CD8-positive, alpha-beta memory T cell (primary cell): ENCODE measurements at regions not wholly inside any gene's neighbourhood (a gene's known extent, or its start where the extent isn't known, plus 50 kb on each side); places are given as distances from the start of the nearest gene placed in this dataset.

ENCODE experiments used
- CTCF ChIA-PET: fragments of 350-600 bp; sonication (Branson Sonifier 250); formaldehyde crosslinking; loops from one replicate; lab custom pipeline; 2021; ENCODE audit warnings: antibody characterized with exemption; lab: Charles Lee
- POLR2A ChIA-PET: fragments of 350-600 bp; sonication (Branson Sonifier 250); formaldehyde crosslinking; loops from one replicate; lab custom pipeline; 2021; ENCODE audit warnings: antibody characterized with exemption; lab: Charles Lee
- DNase-seq, 5 donors: peaks; one replicate each; pipeline versions ENCODE4 v3.0.0 to v3.0.0-alpha.2; 2020 to 2022; ENCODE audit warnings: mixed read lengths in 1 of 5
- H3K27ac ChIP-seq: one replicate; pipeline ENCODE4 v1.7.0; 2013; ENCODE audit warnings: low read depth, mild to moderate bottlenecking, low read length, moderate library complexity
- H3K27me3 ChIP-seq: 2 replicates; pipeline ENCODE4 v1.7.0; 2013; ENCODE audit warnings: low read length, mild to moderate bottlenecking; ENCODE audit not compliant: insufficient read depth, poor library complexity, severe bottlenecking
- H3K36me3 ChIP-seq: 2 replicates; pipeline ENCODE4 v1.7.0; 2013; ENCODE audit warnings: mild to moderate bottlenecking, low read length, moderate library complexity; ENCODE audit not compliant: insufficient read depth
- H3K4me1 ChIP-seq: 2 replicates; pipeline ENCODE4 v1.7.0; 2013; ENCODE audit warnings: mild to moderate bottlenecking, low read length, moderate library complexity; ENCODE audit not compliant: insufficient read depth
- H3K4me3 ChIP-seq: 2 replicates; pipeline ENCODE4 v1.7.0; 2013; ENCODE audit warnings: mild to moderate bottlenecking, low read length
- H3K9me3 ChIP-seq: 2 replicates; pipeline ENCODE4 v1.7.0; 2013; ENCODE audit warnings: mild to moderate bottlenecking, low read length
- H3K27ac Mint-ChIP-seq, 8 donors: one replicate each; pipeline ENCODE4 v1.8.0; 2020 to 2021; ENCODE audit warnings: mixed read lengths in 8 of 8, mild to moderate bottlenecking in 6 of 8, inconsistent platforms in 3 of 8, moderate library complexity in 3 of 8
- H3K27me3 Mint-ChIP-seq, 2 donors: one replicate each; pipeline ENCODE4 v1.8.0; 2020 to 2021; ENCODE audit warnings: mixed read lengths in 2 of 2, mild to moderate bottlenecking in 1 of 2, moderate library complexity in 1 of 2
- H3K36me3 Mint-ChIP-seq, 3 donors: one replicate each; pipeline ENCODE4 v1.8.0; 2020 to 2021; ENCODE audit warnings: mixed read lengths in 3 of 3, inconsistent platforms in 1 of 3, mild to moderate bottlenecking in 1 of 3
- H3K4me1 Mint-ChIP-seq, 3 donors: one replicate each; pipeline ENCODE4 v1.8.0; 2020 to 2021; ENCODE audit warnings: mixed read lengths in 3 of 3, inconsistent platforms in 1 of 3, mild to moderate bottlenecking in 1 of 3
- H3K4me3 Mint-ChIP-seq, 7 donors: one replicate each; pipeline ENCODE4 v1.8.0; 2020 to 2021; ENCODE audit warnings: mixed read lengths in 7 of 7, mild to moderate bottlenecking in 6 of 7, moderate library complexity in 4 of 7, inconsistent platforms in 2 of 7
- H3K9me3 Mint-ChIP-seq, 5 donors: one replicate each; pipeline ENCODE4 v1.8.0; 2020 to 2022; ENCODE audit warnings: mixed read lengths in 5 of 5, mild to moderate bottlenecking in 3 of 5, moderate library complexity in 2 of 5, inconsistent platforms in 1 of 5

- Histone ChIP-seq H3K36me3 (no peaks in the 10 kb centered on the region), H3K27me3 (no peaks in the 10 kb centered on the region), H3K9me3 (no peaks in the 10 kb centered on the region), H3K27ac (no peak overlapping the region), H3K4me1 (peaks cover 4% of the 10 kb centered on the region), H3K4me3 (no peak overlapping the region)
- Mint-ChIP-seq H3K36me3 (no peaks in the 10 kb centered on the region), H3K4me3 (peak overlapping the region in 1 of 7 donors; percentile 27), H3K9me3 (no peaks in the 10 kb centered on the region), H3K4me1 (peaks cover 8 to 28% (median 12%) of the 10 kb centered on the region in 3 donors), H3K27ac (peak overlapping the region in 1 of 8 donors; percentile 63), H3K27me3 (peaks cover 2 to 6% of the 10 kb centered on the region in 2 donors)
- POLR2A ChIA-PET, result no interaction called here
- no peak for DNase-seq
- CTCF ChIA-PET, result interaction anchor here (1.1 kb wide), 1 partner anchor 527 kb away, joined by 3 read pairs; no protein-coding TSS in a partner anchor
Measured at GRCh38 chr2:148567716-148568115, 76.8 kb upstream of the EPC2 start.

GRCh38 chr2:148568597-148568996 is 76.0 kb upstream of the EPC2 start:
- Mint-ChIP-seq H3K4me3 (peak overlapping the region in 4 of 7 donors; percentile 10 to 60 (median 48)), H3K36me3 (no peaks in the 10 kb centered on the region), H3K4me1 (peaks cover 8 to 28% (median 12%) of the 10 kb centered on the region in 3 donors), H3K27me3 (peaks cover 2 to 6% of the 10 kb centered on the region in 2 donors), H3K9me3 (no peaks in the 10 kb centered on the region), H3K27ac (peak overlapping the region in 6 of 8 donors; percentile 25 to 83 (median 56))
- POLR2A ChIA-PET, result no interaction called here
- peak in 3 of 5 donors; percentile 12 to 38 (median 31) for DNase-seq
- Histone ChIP-seq H3K36me3 (no peaks in the 10 kb centered on the region), H3K4me1 (peaks cover 4% of the 10 kb centered on the region), H3K4me3 (no peak overlapping the region), H3K9me3 (no peaks in the 10 kb centered on the region), H3K27me3 (no peaks in the 10 kb centered on the region), H3K27ac (no peak overlapping the region)
- CTCF ChIA-PET, result interaction anchor here (1.1 kb wide), 2 partner anchors 24 to 528 kb away, joined by 3 read pairs; no protein-coding TSS in a partner anchor

GRCh38 chr2:148569221-148569620 is 75.3 kb upstream of the EPC2 start:
- ChIA-PET CTCF (interaction anchor here (1.1 kb wide), 1 partner anchor 23 kb away, joined by 3 read pairs; no protein-coding TSS in a partner anchor), POLR2A (no interaction called here)
- no peak overlapping the region for H3K27ac ChIP-seq
- H3K36me3 ChIP-seq, result no peaks in the 10 kb centered on the region
- Mint-ChIP-seq H3K36me3 (no peaks in the 10 kb centered on the region), H3K4me1 (peaks cover 8 to 28% (median 12%) of the 10 kb centered on the region in 3 donors), H3K9me3 (no peaks in the 10 kb centered on the region), H3K27me3 (peaks cover under 1 to 6% of the 10 kb centered on the region in 2 donors), H3K27ac (peak overlapping the region in 1 of 8 donors; percentile 17), H3K4me3 (no peak overlapping the region)
- no peaks in the 10 kb centered on the region for H3K27me3 ChIP-seq
- no peaks in the 10 kb centered on the region for H3K9me3 ChIP-seq
- H3K4me3 ChIP-seq, result no peak overlapping the region
- peaks cover 4% of the 10 kb centered on the region for H3K4me1 ChIP-seq
- no peak for DNase-seq

- Histone ChIP-seq H3K9me3 (no peaks in the 10 kb centered on the region), H3K4me3 (no peak overlapping the region), H3K36me3 (no peaks in the 10 kb centered on the region), H3K27ac (no peak overlapping the region), H3K27me3 (no peaks in the 10 kb centered on the region), H3K4me1 (peaks cover 4% of the 10 kb centered on the region)
- Mint-ChIP-seq H3K36me3 (no peaks in the 10 kb centered on the region), H3K4me1 (peaks cover 8 to 28% (median 12%) of the 10 kb centered on the region in 3 donors), H3K9me3 (no peaks in the 10 kb centered on the region), H3K4me3 (no peak overlapping the region), H3K27me3 (peaks cover 4% of the 10 kb centered on the region in 2 donors), H3K27ac (peak overlapping the region in 2 of 8 donors; percentile 26 to 59)
- ChIA-PET POLR2A (no interaction called here), CTCF (no interaction called here)
- DNase-seq, result no peak
Measured at GRCh38 chr2:148570989-148571388, 73.6 kb upstream of the EPC2 start.

GRCh38 chr2:148577845-148578492 is 66.6 kb upstream of the EPC2 start:
- Histone ChIP-seq H3K27ac (no peak overlapping the region), H3K4me3 (no peak overlapping the region), H3K4me1 (no peaks in the 10 kb centered on the region), H3K9me3 (no peaks in the 10 kb centered on the region), H3K36me3 (no peaks in the 10 kb centered on the region), H3K27me3 (no peaks in the 10 kb centered on the region)
- Mint-ChIP-seq H3K4me3 (no peak overlapping the region), H3K27ac (no peak overlapping the region), H3K9me3 (no peaks in the 10 kb centered on the region), H3K4me1 (peaks cover 0 to 1% (median 0%) of the 10 kb centered on the region in 3 donors), H3K27me3 (peaks cover 9 to 35% of the 10 kb centered on the region in 2 donors), H3K36me3 (no peaks in the 10 kb centered on the region)
- ChIA-PET POLR2A (no interaction called here), CTCF (no interaction called here)
- no peak for DNase-seq

GRCh38 chr2:148578493-148578884 is 66.1 kb upstream of the EPC2 start:
- no peaks in the 10 kb centered on the region for H3K36me3 Mint-ChIP-seq
- Histone ChIP-seq H3K36me3 (no peaks in the 10 kb centered on the region), H3K27me3 (no peaks in the 10 kb centered on the region), H3K27ac (no peak overlapping the region), H3K4me1 (no peaks in the 10 kb centered on the region), H3K4me3 (no peak overlapping the region), H3K9me3 (no peaks in the 10 kb centered on the region)
- H3K27ac Mint-ChIP-seq, result no peak overlapping the region
- ChIA-PET CTCF (no interaction called here), POLR2A (no interaction called here)
- DNase-seq, result no peak
- peaks cover 0 to 4% (median 0%) of the 10 kb centered on the region in 3 donors for H3K4me1 Mint-ChIP-seq
- peaks cover 9 to 35% of the 10 kb centered on the region in 2 donors for H3K27me3 Mint-ChIP-seq
- no peaks in the 10 kb centered on the region for H3K9me3 Mint-ChIP-seq
- H3K4me3 Mint-ChIP-seq, result no peak overlapping the region

GRCh38 chr2:148582679-148583511 is 61.7 kb upstream of the EPC2 start:
- no peak overlapping the region for H3K4me3 ChIP-seq
- H3K36me3 Mint-ChIP-seq, result no peaks in the 10 kb centered on the region
- ChIA-PET CTCF (no interaction called here), POLR2A (no interaction called here)
- no peaks in the 10 kb centered on the region for H3K36me3 ChIP-seq
- H3K27ac ChIP-seq, result no peak overlapping the region
- H3K4me3 Mint-ChIP-seq, result no peak overlapping the region
- H3K4me1 ChIP-seq, result no peaks in the 10 kb centered on the region
- DNase-seq, result no peak
- H3K4me1 Mint-ChIP-seq, result peaks cover 0 to 4% (median 0%) of the 10 kb centered on the region in 3 donors
- peak overlapping the region in 2 of 8 donors; percentile 10 to 24 for H3K27ac Mint-ChIP-seq
- H3K27me3 ChIP-seq, result no peaks in the 10 kb centered on the region
- no peaks in the 10 kb centered on the region for H3K9me3 Mint-ChIP-seq
- no peaks in the 10 kb centered on the region for H3K9me3 ChIP-seq
- peaks cover 7 to 24% of the 10 kb centered on the region in 2 donors for H3K27me3 Mint-ChIP-seq

- ChIA-PET POLR2A (no interaction called here), CTCF (interaction anchor here (2.1 kb wide), 1 partner anchor 10 kb away, joined by 5 read pairs; no protein-coding TSS in a partner anchor)
- no peak for DNase-seq
- H3K4me1 Mint-ChIP-seq, result peaks cover 0 to 4% (median 0%) of the 10 kb centered on the region in 3 donors
- Histone ChIP-seq H3K9me3 (no peaks in the 10 kb centered on the region), H3K27ac (no peak overlapping the region), H3K36me3 (no peaks in the 10 kb centered on the region), H3K27me3 (no peaks in the 10 kb centered on the region), H3K4me3 (no peak overlapping the region), H3K4me1 (no peaks in the 10 kb centered on the region)
- H3K9me3 Mint-ChIP-seq, result no peaks in the 10 kb centered on the region
- H3K27me3 Mint-ChIP-seq, result peaks cover 2 to 3% of the 10 kb centered on the region in 2 donors
- no peak overlapping the region for H3K27ac Mint-ChIP-seq
- H3K4me3 Mint-ChIP-seq, result no peak overlapping the region
- H3K36me3 Mint-ChIP-seq, result no peaks in the 10 kb centered on the region
Measured at GRCh38 chr2:148585696-148586095, 58.9 kb upstream of the EPC2 start.
